ENCODE measurements at regions not wholly inside any gene's neighbourhood (a gene's known extent, or its start where the extent isn't known, plus 50 kb on each side); places are given as distances from the start of the nearest gene placed in this dataset.

DNA sequence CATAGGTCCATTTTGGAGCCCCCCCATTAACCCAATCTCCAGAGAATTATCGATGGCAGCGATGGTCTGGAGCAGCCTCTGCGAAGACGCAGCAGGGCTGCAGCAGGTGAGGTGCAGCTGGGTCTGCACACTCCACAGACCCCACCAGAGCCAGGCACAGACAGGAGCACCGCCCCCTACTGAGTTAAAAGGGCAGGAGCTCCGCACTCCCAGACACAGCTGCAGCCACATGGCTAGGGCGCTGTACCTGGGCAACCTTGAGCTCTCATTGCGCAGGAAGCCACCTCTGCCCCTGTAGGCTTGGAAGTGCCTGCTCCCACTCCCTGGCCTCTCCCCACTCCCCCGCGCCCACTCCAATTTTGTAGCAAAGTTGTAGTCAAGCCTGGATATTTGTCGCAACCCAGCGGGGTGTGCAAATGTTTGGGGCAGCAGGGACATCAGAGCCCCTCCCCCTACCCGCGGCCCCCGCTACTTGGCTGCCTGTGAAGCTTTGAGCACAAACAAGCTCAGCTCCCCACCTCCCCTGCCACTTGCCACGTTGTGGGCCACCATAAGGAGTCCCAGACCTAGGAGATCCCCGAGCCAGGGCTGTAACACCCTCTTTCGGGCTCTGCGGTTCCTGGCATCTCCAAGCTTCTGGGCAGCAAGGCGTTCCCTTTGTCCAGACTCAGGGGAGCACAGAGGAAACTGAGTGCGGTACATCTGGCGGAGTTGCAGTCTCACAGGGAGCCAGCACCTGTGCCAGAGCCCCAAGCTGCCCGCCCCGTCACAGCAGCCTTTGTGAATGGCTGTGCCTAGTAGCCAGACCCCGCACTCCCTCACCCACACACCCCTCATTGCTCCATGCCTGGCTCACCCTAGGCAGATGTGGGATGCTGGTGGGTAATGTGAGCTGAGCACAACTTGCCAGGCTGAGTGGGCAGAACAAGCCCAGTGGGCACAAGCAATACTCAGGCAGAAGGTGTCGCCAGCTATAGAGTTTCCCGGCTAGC lies 949.7 kb upstream of the SLITRK1 start:
- ATAC-seq (no peak), DNase-seq (no peak)
- POLR2A ChIA-PET (ENCODE audit: unreplicated experiment): no interaction called here
- Histone ChIP-seq H3K4me2 (ENCODE audit: low read length) (no peak overlapping the region), H3K4me1 (ENCODE audit: insufficient read depth, low read length) (no peaks in the 10 kb centered on the region), H2AFZ (ENCODE audit: low read length) (no peak overlapping the region), H3K4me3 (ENCODE audit: low read length) (no peak overlapping the region), H3K9me2 (replicated peaks; ENCODE audit: low read length) (no peaks in the 10 kb centered on the region), H4K20me1 (ENCODE audit: low read length) (no peaks in the 10 kb centered on the region), H3F3A (ENCODE audit: low read length, unreplicated experiment) (no peaks in the 10 kb centered on the region), H3K27ac (ENCODE audit: low read length) (no peak overlapping the region), H3K79me2 (ENCODE audit: low read length) (no peaks in the 10 kb centered on the region), H3K9me3 (ENCODE audit: low read length) (no peaks in the 10 kb centered on the region), H3K9ac (ENCODE audit: low read length) (no peak overlapping the region), H3K27me3 (ENCODE audit: low read length) (no peaks in the 10 kb centered on the region), H3K36me3 (ENCODE audit: low read depth, low read length) (no peaks in the 10 kb centered on the region)
- CTCF ChIA-PET: no interaction called here
- BruUV-seq (replicated peaks): no TSS peak
- intact Hi-C loops (cut with micrococcal nuclease): no loop called here
- TF ChIP-seq EZH2 (IDR thresholded peaks at IDR 0.05; ENCODE audit: low read length, unreplicated experiment) (no peak), EZH2phosphoT487 (IDR thresholded peaks at IDR 0.05; ENCODE audit: borderline replicate concordance, low read length) (no peak)
- TF ChIP-seq, protein P1, sequence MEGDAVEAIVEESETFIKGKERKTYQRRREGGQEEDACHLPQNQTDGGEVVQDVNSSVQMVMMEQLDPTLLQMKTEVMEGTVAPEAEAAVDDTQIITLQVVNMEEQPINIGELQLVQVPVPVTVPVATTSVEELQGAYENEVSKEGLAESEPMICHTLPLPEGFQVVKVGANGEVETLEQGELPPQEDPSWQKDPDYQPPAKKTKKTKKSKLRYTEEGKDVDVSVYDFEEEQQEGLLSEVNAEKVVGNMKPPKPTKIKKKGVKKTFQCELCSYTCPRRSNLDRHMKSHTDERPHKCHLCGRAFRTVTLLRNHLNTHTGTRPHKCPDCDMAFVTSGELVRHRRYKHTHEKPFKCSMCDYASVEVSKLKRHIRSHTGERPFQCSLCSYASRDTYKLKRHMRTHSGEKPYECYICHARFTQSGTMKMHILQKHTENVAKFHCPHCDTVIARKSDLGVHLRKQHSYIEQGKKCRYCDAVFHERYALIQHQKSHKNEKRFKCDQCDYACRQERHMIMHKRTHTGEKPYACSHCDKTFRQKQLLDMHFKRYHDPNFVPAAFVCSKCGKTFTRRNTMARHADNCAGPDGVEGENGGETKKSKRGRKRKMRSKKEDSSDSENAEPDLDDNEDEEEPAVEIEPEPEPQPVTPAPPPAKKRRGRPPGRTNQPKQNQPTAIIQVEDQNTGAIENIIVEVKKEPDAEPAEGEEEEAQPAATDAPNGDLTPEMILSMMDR (conservative IDR thresholded peaks at IDR 0.05; ENCODE audit: low read depth, low read length): no peak

- no peak for TF ChIP-seq EZH2phosphoT487 (IDR thresholded peaks at IDR 0.05; ENCODE audit: borderline replicate concordance, low read length)
- TF ChIP-seq, protein P1 (conservative IDR thresholded peaks at IDR 0.05; ENCODE audit: low read depth, low read length): no peak
- no peak for TF ChIP-seq EZH2 (IDR thresholded peaks at IDR 0.05; ENCODE audit: low read length, unreplicated experiment)
- H3K27me3 ChIP-seq (ENCODE audit: low read length): no peaks in the 10 kb centered on the region
- no peak for DNase-seq
- H3K4me1 ChIP-seq (ENCODE audit: insufficient read depth, low read length): no peaks in the 10 kb centered on the region
- no peaks in the 10 kb centered on the region for H3K36me3 ChIP-seq (ENCODE audit: low read depth, low read length)
- no peaks in the 10 kb centered on the region for H4K20me1 ChIP-seq (ENCODE audit: low read length)
- no peaks in the 10 kb centered on the region for H3K9me2 ChIP-seq (replicated peaks; ENCODE audit: low read length)
- BruUV-seq (replicated peaks): no TSS peak
- ATAC-seq: no peak
- H3K4me3 ChIP-seq (ENCODE audit: low read length): no peak overlapping the region
- H3K9me3 ChIP-seq (ENCODE audit: low read length): no peaks in the 10 kb centered on the region
- no peak overlapping the region for H3K9ac ChIP-seq (ENCODE audit: low read length)
- ChIA-PET CTCF (no interaction called here), POLR2A (ENCODE audit: unreplicated experiment) (no interaction called here)
- no peaks in the 10 kb centered on the region for H3F3A ChIP-seq (ENCODE audit: low read length, unreplicated experiment)
- intact Hi-C loops (cut with micrococcal nuclease): no loop called here
- no peaks in the 10 kb centered on the region for H3K79me2 ChIP-seq (ENCODE audit: low read length)
- no peak overlapping the region for H3K27ac ChIP-seq (ENCODE audit: low read length)
- H2AFZ ChIP-seq (ENCODE audit: low read length): 0 out of 2 replicates have a peak overlapping the region, but pooled peaks have one; percentile 18
- no peak overlapping the region for H3K4me2 ChIP-seq (ENCODE audit: low read length)
Measured at GRCh38 chr13:84823528-84823927, 941.3 kb upstream of the SLITRK1 start.

DNA sequence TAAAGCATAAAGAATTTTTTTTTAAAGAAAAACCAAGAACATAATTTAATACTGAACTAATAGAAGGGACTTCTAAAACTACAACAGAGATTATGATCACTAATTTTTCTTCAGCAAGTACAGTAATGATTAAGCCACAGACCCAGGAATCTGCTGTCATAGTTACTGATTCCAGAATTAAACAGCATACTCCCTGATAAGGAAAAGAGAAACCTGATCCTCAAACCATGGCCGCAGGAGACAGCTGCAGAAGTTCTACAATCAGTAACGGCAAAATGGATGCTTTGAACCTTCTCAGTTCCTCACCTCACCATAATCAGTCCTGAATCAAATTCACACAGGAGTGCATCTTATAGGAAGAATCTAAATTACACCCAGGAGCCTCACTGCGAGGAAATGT lies 939.0 kb upstream of the SLITRK1 start:
- Histone ChIP-seq H3K4me2 (ENCODE audit: low read length) (no peak overlapping the region), H3K4me1 (ENCODE audit: insufficient read depth, low read length) (no peaks in the 10 kb centered on the region), H2AFZ (ENCODE audit: low read length) (no peak overlapping the region), H3K9ac (ENCODE audit: low read length) (no peak overlapping the region), H3K9me3 (ENCODE audit: low read length) (no peaks in the 10 kb centered on the region), H3K27ac (ENCODE audit: low read length) (no peak overlapping the region), H3K79me2 (ENCODE audit: low read length) (no peaks in the 10 kb centered on the region), H3K9me2 (replicated peaks; ENCODE audit: low read length) (no peaks in the 10 kb centered on the region), H3F3A (ENCODE audit: low read length, unreplicated experiment) (no peaks in the 10 kb centered on the region), H3K27me3 (ENCODE audit: low read length) (no peaks in the 10 kb centered on the region), H4K20me1 (ENCODE audit: low read length) (no peaks in the 10 kb centered on the region), H3K36me3 (ENCODE audit: low read depth, low read length) (no peaks in the 10 kb centered on the region), H3K4me3 (ENCODE audit: low read length) (no peak overlapping the region)
- DNase-seq (no peak), ATAC-seq (no peak)
- intact Hi-C loops (cut with micrococcal nuclease): no loop called here
- ChIA-PET CTCF (no interaction called here), POLR2A (ENCODE audit: unreplicated experiment) (no interaction called here)
- no TSS peak for BruUV-seq (replicated peaks)
- TF ChIP-seq EZH2 (IDR thresholded peaks at IDR 0.05; ENCODE audit: low read length, unreplicated experiment) (no peak), EZH2phosphoT487 (IDR thresholded peaks at IDR 0.05; ENCODE audit: borderline replicate concordance, low read length) (no peak)
- TF ChIP-seq, protein P1 (conservative IDR thresholded peaks at IDR 0.05; ENCODE audit: low read depth, low read length): no peak
